H1 (cell line): ENCODE measurements at regions not wholly inside any gene's neighbourhood (a gene's known extent, or its start where the extent isn't known, plus 50 kb on each side); places are given as distances from the start of the nearest gene placed in this dataset.

Experiments
- CTCF ChIA-PET: fragments of 300-600 bp; sonication (Branson Sonifier 250); formaldehyde crosslinking; loops from one replicate; lab custom pipeline; 2021; ENCODE audit not compliant: partially characterized antibody; lab: Charles Lee
- POLR2A ChIA-PET: fragments of 300-600 bp; sonication (Branson Sonifier 250); formaldehyde crosslinking; loops from one replicate; lab custom pipeline; 2021; ENCODE audit warnings: inconsistent platforms; ENCODE audit not compliant: partially characterized antibody; lab: Charles Lee
- DNase-seq, 2 experiments: peaks; one replicate each; pipeline versions ENCODE4 v3.0.0 to v3.0.0-alpha.2; 2010 to 2022; ENCODE audit warnings: low spot score in 2 of 2, low read depth in 1 of 2, mixed read lengths in 1 of 2
- FAIRE-seq: peaks from 2 replicates; lab custom pipeline; 2011; peaks lifted over from hg19 to GRCh38; lab: Jason Lieb, UNC
- H2AFZ ChIP-seq: 2 replicates; pipeline ENCODE4 v1.8.1; 2012; ENCODE audit warnings: low read length, inconsistent platforms
- H2AK5ac ChIP-seq: 2 replicates; pipeline ENCODE4 v1.6.1; 2013; ENCODE audit warnings: low read depth, low read length
- H2BK120ac ChIP-seq: replicated peaks from 2 replicates; pipeline ENCODE3; 2013; ENCODE audit warnings: low read depth, low read length, inconsistent platforms
- H2BK12ac ChIP-seq: 2 replicates; pipeline ENCODE4 v1.6.1; 2013; ENCODE audit warnings: low read depth, low read length
- H2BK15ac ChIP-seq: 2 replicates; pipeline ENCODE4 v1.6.1; 2013; ENCODE audit warnings: low read length
- H2BK20ac ChIP-seq: 2 replicates; pipeline ENCODE4 v1.6.1; 2013; ENCODE audit warnings: low read length
- H2BK5ac ChIP-seq: 2 replicates; pipeline ENCODE4 v1.6.1; 2013; ENCODE audit warnings: low read depth, low read length
- H3K14ac ChIP-seq: 2 replicates; pipeline ENCODE4 v1.6.1; 2013; ENCODE audit warnings: inconsistent platforms; ENCODE audit not compliant: insufficient read length
- H3K18ac ChIP-seq: 2 replicates; pipeline ENCODE4 v1.6.1; 2013; ENCODE audit warnings: low read length; ENCODE audit errors: extremely low read depth
- H3K23ac ChIP-seq: 2 replicates; pipeline ENCODE4 v1.6.1; 2013; ENCODE audit warnings: inconsistent platforms; ENCODE audit not compliant: insufficient read length
- H3K23me2 ChIP-seq: 2 replicates; pipeline ENCODE4 v1.6.1; 2013; ENCODE audit warnings: low read depth, low read length
- H3K27ac ChIP-seq: 2 replicates; pipeline ENCODE4 v1.6.1; 2011; ENCODE audit warnings: low read depth, low read length, inconsistent platforms
- H3K27me3 ChIP-seq, 4 experiments: replicated peaks in 1 of 4; 1 replicate in 1 of 4; 2 replicates in 3 of 4; pipeline versions ENCODE4 v1.6.1 to v1.8.1; 2011 to 2013; ENCODE audit warnings: low read length in 3 of 4, mild to moderate bottlenecking in 3 of 4, inconsistent platforms in 2 of 4, mixed read lengths in 2 of 4, moderate library complexity in 1 of 4; ENCODE audit not compliant: control insufficient read depth in 3 of 4, insufficient read depth in 3 of 4; ENCODE audit errors: extremely low read depth in 1 of 4
- H3K36me3 ChIP-seq, 4 experiments: 2 replicates each; pipeline versions ENCODE4 v1.6.1 to v1.8.1; 2011 to 2013; ENCODE audit warnings: mild to moderate bottlenecking in 4 of 4, low read length in 3 of 4, moderate library complexity in 2 of 4, control low read depth in 1 of 4, inconsistent platforms in 1 of 4; ENCODE audit not compliant: insufficient read depth in 4 of 4, control insufficient read depth in 2 of 4
- H3K4ac ChIP-seq: replicated peaks from 2 replicates; pipeline ENCODE3; 2013; ENCODE audit warnings: low read length, low read depth, mixed read lengths, inconsistent platforms; ENCODE audit not compliant: insufficient read length
- H3K4me1 ChIP-seq, 4 experiments: replicated peaks in 1 of 4; 1 replicate in 1 of 4; 2 replicates in 3 of 4; pipeline versions ENCODE4 v1.6.1 to v1.8.1; 2011 to 2013; ENCODE audit warnings: low read length in 3 of 4, inconsistent platforms in 2 of 4, mixed read lengths in 1 of 4; ENCODE audit not compliant: insufficient read depth in 4 of 4, control insufficient read depth in 3 of 4
- H3K4me2 ChIP-seq, 2 experiments: 2 replicates each; pipeline versions ENCODE4 v1.6.1 to v1.8.1; 2011 to 2013; ENCODE audit warnings: low read depth in 2 of 2, low read length in 2 of 2, control low read depth in 1 of 2, inconsistent platforms in 1 of 2, mild to moderate bottlenecking in 1 of 2; ENCODE audit not compliant: insufficient read depth in 1 of 2
- H3K4me3 ChIP-seq, 4 experiments: fragments of 200-600, 300-600 bp in 1 of 4; sonication (generic), shearing (Covaris generic), sonication (Bioruptor Twin) in 1 of 4; 2 replicates each; pipeline versions ENCODE4 v1.5.1 to v1.8.1; 2011 to 2016; ENCODE audit warnings: low read length in 4 of 4, low read depth in 3 of 4, control low read depth in 2 of 4, inconsistent platforms in 2 of 4, mild to moderate bottlenecking in 2 of 4, mixed read lengths in 1 of 4, moderate library complexity in 1 of 4; ENCODE audit not compliant: insufficient read depth in 2 of 4; ENCODE audit errors: extremely low read depth in 1 of 4
- H3K56ac ChIP-seq: replicated peaks from 2 replicates; pipeline ENCODE3; 2013; ENCODE audit warnings: low read depth, mild to moderate bottlenecking, mixed read lengths, low read length, inconsistent platforms; ENCODE audit not compliant: insufficient read length
- H3K79me1 ChIP-seq: 2 replicates; pipeline ENCODE4 v1.6.1; 2013; ENCODE audit warnings: low read depth, low read length, control low read depth
- H3K79me2 ChIP-seq, 2 experiments: 2 replicates each; pipeline versions ENCODE4 v1.6.1 to v1.8.1; 2012 to 2013; ENCODE audit warnings: low read length in 2 of 2, mild to moderate bottlenecking in 2 of 2, inconsistent platforms in 1 of 2; ENCODE audit not compliant: insufficient read depth in 2 of 2, control insufficient read depth in 1 of 2
- H3K9ac ChIP-seq, 4 experiments: replicated peaks in 1 of 4; 1 replicate in 1 of 4; 2 replicates in 3 of 4; pipeline versions ENCODE4 v1.6.1 to v1.8.1; 2011 to 2013; ENCODE audit warnings: low read depth in 3 of 4, low read length in 3 of 4, control low read depth in 2 of 4, mild to moderate bottlenecking in 2 of 4, moderate library complexity in 2 of 4, inconsistent platforms in 1 of 4; ENCODE audit errors: extremely low read depth in 1 of 4
- H3K9me3 ChIP-seq, 2 experiments: 2 replicates each; pipeline versions ENCODE4 v1.6.1 to v1.8.1; 2012 to 2013; ENCODE audit warnings: mild to moderate bottlenecking in 2 of 2, moderate library complexity in 2 of 2, control low read depth in 1 of 2, inconsistent platforms in 1 of 2, low read depth in 1 of 2, low read length in 1 of 2, mixed read lengths in 1 of 2; ENCODE audit not compliant: insufficient read depth in 2 of 2
- H4K20me1 ChIP-seq, 2 experiments: replicated peaks in 1 of 2; 2 replicates each; pipeline versions ENCODE3 to v1.8.1; 2011 to 2013; ENCODE audit warnings: inconsistent platforms in 2 of 2, low read length in 2 of 2, mild to moderate bottlenecking in 1 of 2; ENCODE audit not compliant: insufficient read depth in 2 of 2, control insufficient read depth in 1 of 2
- H4K5ac ChIP-seq: 2 replicates; pipeline ENCODE4 v1.6.1; 2013; ENCODE audit warnings: low read length, low read depth, mixed read lengths, inconsistent platforms; ENCODE audit not compliant: insufficient read length
- H4K8ac ChIP-seq: 2 replicates; pipeline ENCODE4 v1.8.0; 2013; ENCODE audit warnings: mild to moderate bottlenecking, moderate library complexity, low read length, inconsistent platforms; ENCODE audit not compliant: insufficient read depth; ENCODE audit errors: extremely low read depth
- H4K91ac ChIP-seq: replicated peaks from 2 replicates; pipeline ENCODE3; 2013; ENCODE audit warnings: low read length, mixed read lengths, inconsistent platforms; ENCODE audit not compliant: insufficient read length
- ASH2L ChIP-seq: fragments of 200-600, 300-600 bp; sonication (generic); IDR thresholded peaks from one replicate; pipeline ENCODE4 v1.7.1; 2017; ENCODE audit warnings: low read length
- BRCA1 ChIP-seq: IDR thresholded peaks from 2 replicates; pipeline ENCODE4 v1.6.1; 2012; ENCODE audit warnings: low read depth, low read length, improper control_type of control experiment
- EZH2 ChIP-seq: fragments of 200-600 bp; sonication (generic); IDR thresholded peaks from 2 replicates; pipeline ENCODE4 v1.7.1; 2012; ENCODE audit warnings: low read depth, mild to moderate bottlenecking, moderate library complexity, low read length, inconsistent platforms; ENCODE audit not compliant: severe bottlenecking
- KDM5A ChIP-seq: fragments of 200-600 bp; IDR thresholded peaks from 2 replicates; pipeline ENCODE4 v1.7.1; 2012; ENCODE audit warnings: mild to moderate bottlenecking, low read length, inconsistent platforms, mixed read lengths
- NRF1 ChIP-seq: IDR thresholded peaks from 2 replicates; pipeline ENCODE4 v1.6.1; 2011; ENCODE audit warnings: mild to moderate bottlenecking, low read depth, low read length, improper control_type of control experiment
- SIX5 ChIP-seq: IDR thresholded peaks from 2 replicates; pipeline ENCODE4 v1.6.1; 2011; ENCODE audit warnings: mild to moderate bottlenecking, low read depth, low read length
- WGBS, 2 experiments: shearing (Covaris generic) in 1 of 2; methylation state at CpG; one replicate each; pipeline versions ENCODE4 v1.1.6 to v1.1.7; 2013 to 2015; ENCODE audit warnings: low lambda C conversion rate in 2 of 2, mixed read lengths in 2 of 2, inconsistent platforms in 1 of 2, low coverage in 1 of 2, missing lambda C conversion rate in 1 of 2; ENCODE audit not compliant: insufficient replicate concordance in 2 of 2, insufficient coverage in 1 of 2, insufficient read length in 1 of 2; ENCODE audit errors: extremely low coverage in 1 of 2, missing lambda C conversion rate in 1 of 2; 5-methylcytosine and 5-hydroxymethylcytosine counted together
- TF ChIP-seq, protein P1 (sequence below): IDR thresholded peaks from 2 replicates; pipeline ENCODE4 v1.6.1; 2012; ENCODE audit warnings: low read length, inconsistent platforms

DNA sequence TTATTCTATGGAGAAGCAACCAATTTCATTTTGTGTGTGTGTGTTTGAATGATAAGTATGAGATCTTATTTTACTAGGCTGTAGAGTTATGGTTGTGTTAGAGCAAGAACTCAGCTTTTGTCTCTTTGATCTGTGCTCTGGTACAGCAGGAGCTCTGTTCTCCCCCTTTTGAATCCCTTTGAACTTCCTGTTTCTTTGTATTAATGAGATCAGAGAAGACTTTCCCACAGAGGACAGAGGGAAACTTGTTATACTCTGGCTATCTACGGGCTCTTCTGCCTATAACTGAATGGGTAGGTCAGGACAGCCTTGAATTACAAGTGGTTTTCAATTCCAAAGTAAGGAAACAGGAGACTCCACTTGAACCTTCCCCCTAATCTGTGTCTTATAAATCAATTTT, 1015.0 kb upstream of the RAG2 start:
- no peak overlapping the region for H2BK12ac ChIP-seq
- H4K5ac ChIP-seq: no peak overlapping the region
- no peaks in the 10 kb centered on the region for H3K27me3 ChIP-seq
- no peak overlapping the region for H3K9ac ChIP-seq
- no peak overlapping the region for H3K18ac ChIP-seq
- H2AK5ac ChIP-seq: no peak overlapping the region
- no peak overlapping the region for H2AFZ ChIP-seq
- H3K4ac ChIP-seq: no peak overlapping the region
- no peaks in the 10 kb centered on the region for H3K9me3 ChIP-seq
- H3K4me3 ChIP-seq: no peak overlapping the region
- H3K4me2 ChIP-seq: no peak overlapping the region
- no peaks in the 10 kb centered on the region for H4K20me1 ChIP-seq
- no peak for FAIRE-seq
- H3K56ac ChIP-seq: no peak overlapping the region
- H3K14ac ChIP-seq: no peak overlapping the region
- H3K79me2 ChIP-seq: no peaks in the 10 kb centered on the region
- WGBS, 2 experiments: 82% methylated on average over 1 of the region's 1 CpG; no CpG with 5 or more reads in 1 of the 2 experiments
- no peaks in the 10 kb centered on the region for H3K36me3 ChIP-seq
- CTCF ChIA-PET: interaction anchor here (1.0 kb wide), 1 partner anchor 10 kb away, joined by 3 read pairs; no protein-coding TSS in a partner anchor
- H3K23ac ChIP-seq: no peak overlapping the region
- H3K4me1 ChIP-seq: no peaks in the 10 kb centered on the region
- no peak overlapping the region for H2BK20ac ChIP-seq
- POLR2A ChIA-PET: no interaction called here
- H4K91ac ChIP-seq: no peak overlapping the region
- H2BK5ac ChIP-seq: no peak overlapping the region
- DNase-seq: no peak
- no peak overlapping the region for H2BK15ac ChIP-seq
- TF ChIP-seq KDM5A: no peak
- TF ChIP-seq ASH2L: no peak
- TF ChIP-seq, protein P1, sequence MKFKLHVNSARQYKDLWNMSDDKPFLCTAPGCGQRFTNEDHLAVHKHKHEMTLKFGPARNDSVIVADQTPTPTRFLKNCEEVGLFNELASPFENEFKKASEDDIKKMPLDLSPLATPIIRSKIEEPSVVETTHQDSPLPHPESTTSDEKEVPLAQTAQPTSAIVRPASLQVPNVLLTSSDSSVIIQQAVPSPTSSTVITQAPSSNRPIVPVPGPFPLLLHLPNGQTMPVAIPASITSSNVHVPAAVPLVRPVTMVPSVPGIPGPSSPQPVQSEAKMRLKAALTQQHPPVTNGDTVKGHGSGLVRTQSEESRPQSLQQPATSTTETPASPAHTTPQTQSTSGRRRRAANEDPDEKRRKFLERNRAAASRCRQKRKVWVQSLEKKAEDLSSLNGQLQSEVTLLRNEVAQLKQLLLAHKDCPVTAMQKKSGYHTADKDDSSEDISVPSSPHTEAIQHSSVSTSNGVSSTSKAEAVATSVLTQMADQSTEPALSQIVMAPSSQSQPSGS: no peak
- TF ChIP-seq NRF1: no peak
- TF ChIP-seq EZH2: no peak
- no peak for TF ChIP-seq BRCA1
- no peak for TF ChIP-seq SIX5
- no peak overlapping the region for H2BK120ac ChIP-seq
- H3K79me1 ChIP-seq: no peaks in the 10 kb centered on the region
- H3K27ac ChIP-seq: no peak overlapping the region
- no peaks in the 10 kb centered on the region for H3K23me2 ChIP-seq
- H4K8ac ChIP-seq: no peak overlapping the region
